ENCODE measurements at regions not wholly inside any gene's neighbourhood (a gene's known extent, or its start where the extent isn't known, plus 50 kb on each side); places are given as distances from the start of the nearest gene placed in this dataset.

DNA sequence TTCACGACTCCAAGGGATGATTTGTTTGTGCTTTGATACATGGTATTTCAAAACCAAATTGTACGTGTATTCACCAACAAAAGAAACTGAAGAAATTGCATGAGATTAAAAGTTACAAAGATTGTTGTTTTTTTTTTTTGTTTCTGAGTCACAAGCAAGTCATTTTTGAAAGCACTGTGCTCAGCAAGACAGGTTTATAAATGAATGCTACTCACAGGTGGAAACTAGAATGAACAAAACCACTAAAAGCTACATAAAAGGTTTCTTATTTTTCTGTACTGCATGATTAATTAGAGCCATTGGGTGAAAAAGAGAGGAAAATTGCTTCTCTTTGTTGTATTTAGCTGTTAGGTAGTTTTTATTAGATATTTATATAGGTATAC, 90.2 kb upstream of the RIPOR2 start:
- TF ChIP-seq, protein P1, sequence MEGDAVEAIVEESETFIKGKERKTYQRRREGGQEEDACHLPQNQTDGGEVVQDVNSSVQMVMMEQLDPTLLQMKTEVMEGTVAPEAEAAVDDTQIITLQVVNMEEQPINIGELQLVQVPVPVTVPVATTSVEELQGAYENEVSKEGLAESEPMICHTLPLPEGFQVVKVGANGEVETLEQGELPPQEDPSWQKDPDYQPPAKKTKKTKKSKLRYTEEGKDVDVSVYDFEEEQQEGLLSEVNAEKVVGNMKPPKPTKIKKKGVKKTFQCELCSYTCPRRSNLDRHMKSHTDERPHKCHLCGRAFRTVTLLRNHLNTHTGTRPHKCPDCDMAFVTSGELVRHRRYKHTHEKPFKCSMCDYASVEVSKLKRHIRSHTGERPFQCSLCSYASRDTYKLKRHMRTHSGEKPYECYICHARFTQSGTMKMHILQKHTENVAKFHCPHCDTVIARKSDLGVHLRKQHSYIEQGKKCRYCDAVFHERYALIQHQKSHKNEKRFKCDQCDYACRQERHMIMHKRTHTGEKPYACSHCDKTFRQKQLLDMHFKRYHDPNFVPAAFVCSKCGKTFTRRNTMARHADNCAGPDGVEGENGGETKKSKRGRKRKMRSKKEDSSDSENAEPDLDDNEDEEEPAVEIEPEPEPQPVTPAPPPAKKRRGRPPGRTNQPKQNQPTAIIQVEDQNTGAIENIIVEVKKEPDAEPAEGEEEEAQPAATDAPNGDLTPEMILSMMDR (conservative IDR thresholded peaks at IDR 0.05; ENCODE audit: low read length): no peak
- no peak for TF ChIP-seq EZH2phosphoT487 (IDR thresholded peaks at IDR 0.05; ENCODE audit: borderline replicate concordance)

Measured in Loucy (cell line).